ENCODE measurements at regions not wholly inside any gene's neighbourhood (a gene's known extent, or its start where the extent isn't known, plus 50 kb on each side); places are given as distances from the start of the nearest gene placed in this dataset.
"Not testable (repeated sequence)": the region's sequence is repeated elsewhere in the genome, so short reads cannot be mapped to it uniquely, and the experiment has no call there.

DNA sequence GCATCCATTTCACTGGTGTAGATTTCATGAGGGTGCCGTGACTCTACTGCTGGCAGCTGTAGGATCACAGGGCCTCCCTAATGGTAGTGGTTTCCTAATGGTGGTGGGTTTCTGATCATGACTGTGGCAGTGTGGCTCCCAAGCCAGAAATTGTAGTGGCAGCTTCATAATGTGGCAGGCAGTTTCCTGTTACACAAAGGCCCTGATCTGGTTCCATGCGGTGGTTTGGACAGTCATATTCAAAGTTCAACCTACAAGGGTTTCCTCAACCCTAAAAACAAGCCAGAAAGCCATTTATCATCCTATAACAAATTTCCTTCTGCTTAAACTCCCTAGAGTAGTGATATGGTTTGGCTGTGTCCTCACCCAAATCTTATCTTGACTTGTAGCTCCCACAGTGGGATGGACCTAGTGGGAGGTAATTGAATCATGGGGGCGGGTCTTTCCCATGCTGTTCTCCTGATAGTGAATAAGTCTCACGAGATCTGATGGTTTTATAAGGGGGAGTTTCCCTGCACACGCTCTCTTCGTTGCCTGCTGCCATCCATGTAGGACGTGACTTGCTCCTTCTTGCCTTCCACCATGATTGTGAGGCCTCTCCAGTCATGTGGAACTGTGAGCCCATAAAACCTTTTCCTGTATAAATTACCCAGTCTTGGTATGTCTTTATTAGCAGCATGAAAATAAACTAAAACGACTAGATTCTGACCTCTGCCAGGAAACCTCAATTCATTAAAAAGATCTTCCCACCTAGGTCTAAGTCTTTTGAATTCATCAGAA is 257.1 kb downstream of the EFCAB11 start:
- no peak overlapping the region for H3K4me3 ChIP-seq (ENCODE audit: low read depth, low read length)
- no peak for DNase-seq (ENCODE audit: low read depth)
- TF ChIP-seq CTCF (conservative IDR thresholded peaks at IDR 0.05; ENCODE audit: low read depth, low read length), result no peak

DNA sequence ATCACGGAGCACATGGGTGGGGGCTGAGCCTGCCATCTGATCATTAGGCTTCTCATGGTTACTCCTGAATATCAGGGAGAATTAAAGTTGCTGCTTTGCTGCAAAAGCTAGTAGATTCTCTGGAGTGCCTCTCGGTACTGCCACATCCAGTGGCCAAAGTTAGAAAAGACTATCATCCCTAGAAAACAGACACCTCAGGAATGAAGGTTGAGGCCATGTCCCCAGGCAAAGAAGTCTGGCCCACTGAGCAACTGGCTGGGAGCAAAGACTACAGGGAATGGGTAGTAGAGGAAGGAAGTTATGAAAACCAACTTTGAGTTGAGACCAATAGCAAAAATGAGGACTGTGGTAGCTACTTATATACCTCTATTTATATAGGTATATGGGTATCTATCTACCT is 258.7 kb downstream of the EFCAB11 start:
- no peak for DNase-seq (ENCODE audit: low read depth)
- no peak overlapping the region for H3K4me3 ChIP-seq (ENCODE audit: low read depth, low read length)
- no peak for TF ChIP-seq CTCF (conservative IDR thresholded peaks at IDR 0.05; ENCODE audit: low read depth, low read length)

DNA sequence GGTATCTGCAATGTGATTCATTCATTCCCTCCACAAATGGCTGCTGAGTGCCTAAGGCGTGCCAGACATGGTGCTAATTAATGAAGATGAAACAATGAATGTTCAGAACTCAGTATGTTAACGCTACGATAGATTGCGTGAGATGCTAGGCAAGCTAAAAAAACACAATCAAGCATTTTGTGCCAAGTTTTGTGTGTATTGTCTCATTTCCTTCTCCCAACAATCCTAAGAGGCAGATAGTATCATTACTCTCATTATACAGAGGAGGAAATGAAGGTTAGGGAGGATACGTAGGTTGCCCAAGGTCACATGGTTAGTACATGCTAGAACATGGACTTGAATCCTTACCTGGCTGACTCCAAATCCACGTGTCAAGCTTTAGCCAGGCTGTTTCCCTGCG is 264.4 kb downstream of the EFCAB11 start:
- no peak for DNase-seq (ENCODE audit: low read depth)
- TF ChIP-seq CTCF (conservative IDR thresholded peaks at IDR 0.05; ENCODE audit: low read depth, low read length), result no peak
- no peak overlapping the region for H3K4me3 ChIP-seq (ENCODE audit: low read depth, low read length)

DNA sequence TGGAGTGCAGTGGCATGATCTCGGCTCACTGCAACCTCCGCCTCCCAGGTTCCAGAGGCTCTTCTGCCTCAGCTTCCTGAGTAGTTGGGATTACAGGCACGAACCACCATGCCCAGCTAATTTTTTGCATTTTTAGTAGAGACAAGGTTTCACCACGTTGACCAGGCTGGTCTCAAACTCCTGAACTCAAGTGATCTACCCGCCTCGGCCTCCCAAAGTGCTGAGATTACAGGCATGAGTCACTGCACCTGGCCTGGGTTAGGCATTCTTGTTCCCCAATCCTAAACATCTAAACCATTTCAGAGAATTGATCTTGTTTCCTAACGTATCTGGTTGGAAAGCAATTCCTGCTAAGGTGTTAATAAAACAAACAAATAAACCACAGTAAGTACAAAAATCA is 264.8 kb downstream of the EFCAB11 start:
- DNase-seq (ENCODE audit: low read depth); H3K4me3 ChIP-seq (ENCODE audit: low read depth, low read length): not testable (repeated sequence)

- no peak for TF ChIP-seq CTCF (conservative IDR thresholded peaks at IDR 0.05; ENCODE audit: low read depth, low read length)
- no peak overlapping the region for H3K4me3 ChIP-seq (ENCODE audit: low read depth, low read length)
- DNase-seq (ENCODE audit: low read depth), result no peak
Measured at GRCh38 chr14:89688507-89689211, 265.9 kb downstream of the EFCAB11 start.

DNA sequence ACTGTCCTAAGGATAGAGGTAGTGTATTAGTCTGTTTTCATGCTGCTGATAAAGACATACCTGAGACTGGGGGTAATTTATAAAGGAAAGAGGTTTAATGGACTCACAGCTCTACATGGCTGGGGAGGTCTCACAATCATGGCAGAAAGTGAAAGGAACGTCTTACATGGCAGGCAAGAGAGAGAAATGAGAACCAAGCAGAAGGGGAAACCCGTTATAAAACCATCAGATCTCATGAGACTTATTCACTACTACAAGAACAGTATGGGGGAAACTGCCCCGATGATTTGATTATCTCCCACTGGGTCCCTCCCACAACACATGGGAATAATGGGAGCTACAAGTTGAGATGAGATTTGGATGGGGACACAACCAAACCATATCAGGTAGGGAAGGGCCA is 267.4 kb downstream of the EFCAB11 start:
- DNase-seq (ENCODE audit: low read depth); H3K4me3 ChIP-seq (ENCODE audit: low read depth, low read length): not testable (repeated sequence)

DNA sequence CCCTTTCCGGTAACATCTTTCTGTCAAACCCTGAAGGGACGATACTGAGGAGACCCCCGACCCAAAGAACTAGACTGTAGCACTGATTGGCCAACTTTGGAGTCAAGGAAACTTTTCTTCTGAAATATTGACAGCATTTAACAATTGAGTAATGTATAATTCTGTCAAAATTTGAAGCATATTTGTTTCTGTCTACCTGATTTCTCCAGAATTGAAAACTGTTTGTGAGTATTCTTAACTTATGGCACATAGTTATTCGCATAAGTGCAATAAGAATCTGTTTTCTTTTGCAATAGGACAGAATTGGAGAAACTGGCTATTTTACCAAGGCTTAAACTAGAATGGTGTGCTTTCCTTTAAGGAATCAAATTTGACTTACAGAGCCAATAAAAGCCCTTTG is 267.1 kb upstream of the FOXN3 start:
- no peak for TF ChIP-seq CTCF (conservative IDR thresholded peaks at IDR 0.05; ENCODE audit: low read depth, low read length)
- H3K4me3 ChIP-seq (ENCODE audit: low read depth, low read length), result no peak overlapping the region
- DNase-seq (ENCODE audit: low read depth), result no peak
